KMS-11 (cell line): ENCODE measurements at regions not wholly inside any gene's neighbourhood (a gene's known extent, or its start where the extent isn't known, plus 50 kb on each side); places are given as distances from the start of the nearest gene placed in this dataset.

Experiments used
- H2AFZ ChIP-seq: fragments of 200-600 bp; sonication (generic); 2 replicates; pipeline ENCODE4 v1.6.1; 2016; ENCODE audit warnings: antibody characterized with exemption, mixed run types, low read depth
- H3K27ac ChIP-seq: fragments of 200-600 bp; sonication (generic); 2 replicates; pipeline ENCODE4 v1.6.1; 2016; ENCODE audit warnings: mild to moderate bottlenecking, mixed run types
- H3K27me3 ChIP-seq: fragments of 200-600 bp; sonication (generic); 2 replicates; pipeline ENCODE4 v1.6.1; 2017; ENCODE audit warnings: mild to moderate bottlenecking, low read depth, mixed run types, moderate library complexity; ENCODE audit not compliant: insufficient read depth
- H3K36me3 ChIP-seq: fragments of 200-600 bp; sonication (generic); 2 replicates; pipeline ENCODE4 v1.6.1; 2017; ENCODE audit warnings: mild to moderate bottlenecking, mixed run types; ENCODE audit not compliant: insufficient read depth
- H3K4me1 ChIP-seq: fragments of 200-600 bp; sonication (generic); 2 replicates; pipeline ENCODE4 v1.6.1; 2016; ENCODE audit warnings: mild to moderate bottlenecking, low read depth, mixed run types; ENCODE audit not compliant: poor library complexity, severe bottlenecking
- H3K4me2 ChIP-seq: fragments of 200-600 bp; sonication (generic); 2 replicates; pipeline ENCODE4 v1.7.0; 2016; ENCODE audit warnings: mild to moderate bottlenecking, mixed run types
- H3K4me3 ChIP-seq: fragments of 200-600 bp; sonication (generic); IDR thresholded peaks from 2 replicates; pipeline ENCODE4 v1.6.1; 2017; ENCODE audit warnings: low read depth, low read length, mixed read lengths; ENCODE audit not compliant: insufficient read depth
- H3K79me2 ChIP-seq: fragments of 200-600 bp; sonication (generic); 2 replicates; pipeline ENCODE4 v1.6.1; 2016; ENCODE audit warnings: low read depth, mixed run types; ENCODE audit not compliant: insufficient read depth
- H3K9ac ChIP-seq: fragments of 200-600 bp; sonication (generic); 2 replicates; pipeline ENCODE4 v1.6.1; 2016; ENCODE audit warnings: mild to moderate bottlenecking, mixed run types
- H4K20me1 ChIP-seq: fragments of 200-600 bp; sonication (generic); 2 replicates; pipeline ENCODE4 v1.6.1; 2016; ENCODE audit warnings: mild to moderate bottlenecking, mixed run types; ENCODE audit not compliant: insufficient read depth
- TF ChIP-seq, protein P1 (sequence below): fragments of 200-600 bp; sonication (generic); conservative IDR thresholded peaks from 2 replicates; pipeline ENCODE4 v1.6.1; 2017; ENCODE audit warnings: low read depth, mild to moderate bottlenecking, antibody characterized with exemption, low read length, moderate library complexity, mixed read lengths

DNA sequence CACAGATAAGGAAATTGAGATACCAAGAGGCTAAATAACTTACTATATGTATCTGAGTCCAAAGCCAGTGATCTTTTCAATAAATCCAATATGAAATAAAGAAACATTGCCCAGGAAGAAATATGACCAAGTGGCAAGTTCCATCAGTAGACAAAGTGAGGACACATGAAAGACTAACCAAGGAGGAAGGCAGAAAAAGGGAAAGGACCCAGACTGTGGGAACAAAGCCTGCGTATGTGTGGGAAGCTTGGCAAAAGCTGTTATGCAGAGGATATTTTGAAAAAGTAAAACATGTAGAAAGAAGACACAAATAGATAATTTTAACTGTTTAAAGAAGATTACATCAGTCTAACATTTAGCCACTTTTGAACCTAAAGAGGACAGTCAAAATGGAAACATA lies 264.4 kb upstream of the PRDM1 start:
- H3K9ac ChIP-seq, result no peak overlapping the region
- no peak overlapping the region for H3K4me3 ChIP-seq
- H3K27me3 ChIP-seq, result no peaks in the 10 kb centered on the region
- no peak overlapping the region for H3K27ac ChIP-seq
- no peaks in the 10 kb centered on the region for H3K4me1 ChIP-seq
- no peaks in the 10 kb centered on the region for H3K36me3 ChIP-seq
- TF ChIP-seq, protein P1, sequence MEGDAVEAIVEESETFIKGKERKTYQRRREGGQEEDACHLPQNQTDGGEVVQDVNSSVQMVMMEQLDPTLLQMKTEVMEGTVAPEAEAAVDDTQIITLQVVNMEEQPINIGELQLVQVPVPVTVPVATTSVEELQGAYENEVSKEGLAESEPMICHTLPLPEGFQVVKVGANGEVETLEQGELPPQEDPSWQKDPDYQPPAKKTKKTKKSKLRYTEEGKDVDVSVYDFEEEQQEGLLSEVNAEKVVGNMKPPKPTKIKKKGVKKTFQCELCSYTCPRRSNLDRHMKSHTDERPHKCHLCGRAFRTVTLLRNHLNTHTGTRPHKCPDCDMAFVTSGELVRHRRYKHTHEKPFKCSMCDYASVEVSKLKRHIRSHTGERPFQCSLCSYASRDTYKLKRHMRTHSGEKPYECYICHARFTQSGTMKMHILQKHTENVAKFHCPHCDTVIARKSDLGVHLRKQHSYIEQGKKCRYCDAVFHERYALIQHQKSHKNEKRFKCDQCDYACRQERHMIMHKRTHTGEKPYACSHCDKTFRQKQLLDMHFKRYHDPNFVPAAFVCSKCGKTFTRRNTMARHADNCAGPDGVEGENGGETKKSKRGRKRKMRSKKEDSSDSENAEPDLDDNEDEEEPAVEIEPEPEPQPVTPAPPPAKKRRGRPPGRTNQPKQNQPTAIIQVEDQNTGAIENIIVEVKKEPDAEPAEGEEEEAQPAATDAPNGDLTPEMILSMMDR, result no peak
- H4K20me1 ChIP-seq, result no peaks in the 10 kb centered on the region
- no peak overlapping the region for H2AFZ ChIP-seq
- no peak overlapping the region for H3K4me2 ChIP-seq
- H3K79me2 ChIP-seq, result no peaks in the 10 kb centered on the region

- Histone ChIP-seq H3K9ac (no peak overlapping the region), H4K20me1 (no peaks in the 10 kb centered on the region), H3K4me2 (no peak overlapping the region), H3K27ac (no peak overlapping the region), H2AFZ (no peak overlapping the region), H3K79me2 (no peaks in the 10 kb centered on the region), H3K36me3 (no peaks in the 10 kb centered on the region), H3K4me1 (peaks cover 3% of the 10 kb centered on the region), H3K27me3 (no peaks in the 10 kb centered on the region), H3K4me3 (no peak overlapping the region)
- TF ChIP-seq, protein P1, result no peak
Measured at GRCh38 chr6:105821027-105821426, 265.1 kb upstream of the PRDM1 start.

DNA sequence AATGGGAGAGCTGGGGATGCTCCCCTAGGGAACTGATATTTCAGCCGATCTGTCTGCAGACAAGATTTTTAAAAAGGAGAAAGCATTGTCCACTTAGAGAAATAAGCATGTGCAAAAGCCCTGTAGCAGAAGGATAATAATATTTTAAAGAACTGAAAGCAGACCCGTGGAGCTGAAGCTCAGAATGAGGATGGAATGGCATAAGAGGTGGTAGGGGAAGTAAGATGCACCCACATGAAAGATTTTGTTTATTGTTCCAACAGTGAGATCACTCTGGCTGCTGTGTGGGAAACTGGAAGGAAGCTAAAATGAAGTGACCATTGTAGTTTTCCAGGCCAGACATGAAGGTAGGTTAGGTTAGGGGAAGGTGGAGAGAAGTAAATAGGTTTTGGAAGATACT lies 266.4 kb upstream of the PRDM1 start:
- Histone ChIP-seq H3K79me2 (no peaks in the 10 kb centered on the region), H3K27ac (no peak overlapping the region), H3K4me1 (peaks cover 16% of the 10 kb centered on the region), H3K9ac (no peak overlapping the region), H2AFZ (no peak overlapping the region), H4K20me1 (no peaks in the 10 kb centered on the region), H3K4me2 (no peak overlapping the region), H3K4me3 (no peak overlapping the region), H3K36me3 (no peaks in the 10 kb centered on the region), H3K27me3 (no peaks in the 10 kb centered on the region)
- TF ChIP-seq, protein P1, result no peak

DNA sequence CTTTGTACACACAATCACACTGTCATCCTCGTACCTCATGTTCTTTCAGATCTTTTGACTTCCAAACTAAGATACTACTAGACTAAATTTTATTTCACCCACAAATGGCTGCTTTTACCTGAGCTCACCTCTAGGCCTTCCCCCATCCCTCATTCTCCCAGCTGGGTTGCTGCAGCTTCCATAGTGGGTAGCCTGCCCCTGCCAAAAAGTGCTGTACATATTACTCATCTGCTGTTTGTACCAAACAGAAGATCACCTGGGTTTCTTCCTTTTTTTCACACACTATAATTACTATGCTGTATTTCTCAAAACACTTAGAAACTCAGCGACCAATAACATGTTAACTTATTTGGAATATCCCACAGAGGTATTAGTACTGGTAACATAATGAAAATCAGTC lies 267.6 kb upstream of the PRDM1 start:
- H4K20me1 ChIP-seq, result no peaks in the 10 kb centered on the region
- no peaks in the 10 kb centered on the region for H3K27me3 ChIP-seq
- TF ChIP-seq, protein P1, result no peak
- H3K9ac ChIP-seq, result no peak overlapping the region
- peaks cover 16% of the 10 kb centered on the region for H3K4me1 ChIP-seq
- H3K36me3 ChIP-seq, result no peaks in the 10 kb centered on the region
- no peak overlapping the region for H3K27ac ChIP-seq
- H3K4me3 ChIP-seq, result no peak overlapping the region
- H2AFZ ChIP-seq, result no peak overlapping the region
- no peaks in the 10 kb centered on the region for H3K79me2 ChIP-seq
- no peak overlapping the region for H3K4me2 ChIP-seq
